ENCODE measurements at regions not wholly inside any gene's neighbourhood (a gene's known extent, or its start where the extent isn't known, plus 50 kb on each side); places are given as distances from the start of the nearest gene placed in this dataset.
"Not testable (repeated sequence)": the region's sequence is repeated elsewhere in the genome, so short reads cannot be mapped to it uniquely, and the experiment has no call there.

DNA sequence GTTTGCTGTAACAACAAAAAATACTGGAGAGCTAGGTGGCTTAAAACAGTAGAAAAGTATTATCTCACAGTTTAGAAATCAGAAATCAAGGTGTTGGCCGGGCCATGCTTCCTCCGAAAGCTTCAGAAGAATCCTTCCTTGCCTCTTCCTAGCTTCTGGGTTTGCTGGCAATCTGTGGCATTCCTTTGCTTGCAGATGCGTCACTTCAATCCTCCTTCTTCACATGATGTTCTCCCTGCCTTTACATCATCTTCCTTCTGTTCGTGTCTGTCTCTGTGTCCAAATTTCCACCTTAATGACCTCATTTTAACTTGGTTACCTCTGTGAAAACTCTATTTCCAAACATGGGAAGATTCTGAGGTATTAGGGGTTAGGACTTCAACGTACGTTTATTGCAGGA lies 90.4 kb upstream of the CHD1 start:
- no peak for DNase-seq (ENCODE audit: low spot score)

DNA sequence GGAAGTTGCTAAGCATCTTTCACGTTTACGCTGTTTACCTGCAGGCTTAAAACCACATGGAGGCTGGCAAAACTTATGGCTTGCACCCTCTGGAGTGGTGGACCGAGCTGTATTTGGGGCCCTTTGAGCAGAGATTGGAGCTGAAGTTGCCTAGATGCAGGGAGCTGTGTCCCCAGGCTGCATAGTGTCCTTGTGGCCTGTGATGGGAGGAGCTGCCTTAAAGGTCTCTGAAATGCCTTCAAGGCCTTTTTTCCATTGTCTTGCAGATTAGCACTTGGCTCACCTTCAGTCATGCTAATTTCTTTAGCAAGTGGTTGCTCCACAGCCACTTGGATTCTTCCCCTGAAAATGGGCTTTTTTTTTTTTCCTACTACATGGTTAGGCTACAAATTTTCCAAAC lies 81.5 kb upstream of the CHD1 start:
- DNase-seq (ENCODE audit: low spot score), result no peak

DNA sequence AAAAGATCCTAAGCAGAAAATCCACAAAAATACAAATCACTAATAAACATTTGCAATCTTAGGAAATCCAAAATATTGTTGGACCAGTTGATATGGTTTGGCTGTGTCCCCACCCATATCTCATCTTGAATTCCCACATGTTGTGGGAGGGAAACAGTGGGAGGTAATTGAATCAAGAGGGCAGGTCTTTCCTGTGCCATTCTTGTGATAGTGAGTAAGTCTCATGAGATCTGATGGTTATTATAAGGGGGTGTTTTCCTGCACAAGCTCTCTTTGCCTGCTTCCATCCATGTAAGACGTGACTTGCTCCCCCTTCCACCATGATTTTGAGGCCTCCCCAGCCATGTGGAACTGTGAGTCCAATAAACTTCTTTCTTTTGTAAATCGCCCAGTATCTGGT lies 79.2 kb upstream of the CHD1 start:
- not testable (repeated sequence) for DNase-seq (ENCODE audit: low spot score)

- DNase-seq (ENCODE audit: low spot score), result no peak
Measured at GRCh38 chr5:99005506-99005905, 76.7 kb upstream of the CHD1 start.

DNA sequence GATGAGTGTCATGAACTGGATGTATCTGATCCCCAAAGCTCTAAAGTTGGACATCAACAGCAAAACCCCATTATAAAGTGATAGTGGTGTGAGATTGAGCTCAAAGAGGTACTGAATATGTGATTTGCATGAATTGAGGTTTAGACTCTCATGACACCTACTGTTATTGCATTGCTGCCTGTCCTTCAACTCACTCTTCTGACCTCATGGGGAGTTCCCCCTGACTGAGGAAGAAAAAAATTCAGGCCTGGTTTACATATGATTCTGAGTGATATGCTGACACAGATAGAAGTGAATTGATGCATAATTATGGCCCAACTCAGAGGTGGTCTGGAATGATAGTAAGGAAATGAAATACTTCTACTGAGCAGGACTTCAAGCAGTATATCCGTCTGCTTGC lies 76.2 kb upstream of the CHD1 start:
- DNase-seq (ENCODE audit: low spot score), result peak; percentile 30

DNA sequence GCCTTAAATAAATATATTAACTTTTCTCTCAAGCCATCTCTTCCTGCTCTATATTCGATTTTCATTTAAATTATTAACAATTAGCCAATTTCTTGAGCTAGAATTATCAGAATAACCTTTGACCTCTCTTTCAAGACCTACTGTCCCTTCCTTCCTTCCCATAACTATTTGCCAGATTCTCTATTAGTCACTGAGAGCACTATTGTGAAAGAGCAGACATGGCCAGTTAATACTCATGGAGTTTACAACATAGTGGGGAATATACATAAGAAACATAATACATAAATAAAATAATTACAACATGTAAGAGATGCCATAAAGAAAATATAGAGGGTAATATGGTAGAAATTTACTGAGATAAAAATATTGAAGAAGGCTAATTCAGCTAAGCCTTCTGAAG lies 72.1 kb upstream of the CHD1 start:
- no peak for DNase-seq (ENCODE audit: low spot score)

DNA sequence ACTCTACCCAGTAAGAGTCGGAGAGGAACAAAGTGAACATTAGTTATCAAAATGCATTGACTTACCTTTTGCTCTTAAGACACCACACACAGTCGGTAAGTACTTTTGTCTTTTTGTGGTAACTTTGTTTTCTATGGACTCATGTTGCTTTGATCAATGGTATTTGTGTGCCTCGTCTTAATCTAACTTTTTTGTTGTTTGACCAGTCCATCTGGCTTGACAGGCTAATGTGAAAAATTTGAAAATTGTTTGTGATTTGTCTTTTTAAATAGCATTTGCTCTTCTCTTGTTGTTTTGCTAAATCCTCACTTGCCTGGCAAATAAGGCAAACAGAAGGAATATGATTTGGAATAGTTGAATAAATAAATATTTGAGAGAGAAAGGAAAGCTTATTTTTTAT lies 71.4 kb upstream of the CHD1 start:
- no peak for DNase-seq (ENCODE audit: low spot score)

- DNase-seq (ENCODE audit: low spot score), result no peak
Measured at GRCh38 chr5:98999631-99000030, 70.8 kb upstream of the CHD1 start.

DNA sequence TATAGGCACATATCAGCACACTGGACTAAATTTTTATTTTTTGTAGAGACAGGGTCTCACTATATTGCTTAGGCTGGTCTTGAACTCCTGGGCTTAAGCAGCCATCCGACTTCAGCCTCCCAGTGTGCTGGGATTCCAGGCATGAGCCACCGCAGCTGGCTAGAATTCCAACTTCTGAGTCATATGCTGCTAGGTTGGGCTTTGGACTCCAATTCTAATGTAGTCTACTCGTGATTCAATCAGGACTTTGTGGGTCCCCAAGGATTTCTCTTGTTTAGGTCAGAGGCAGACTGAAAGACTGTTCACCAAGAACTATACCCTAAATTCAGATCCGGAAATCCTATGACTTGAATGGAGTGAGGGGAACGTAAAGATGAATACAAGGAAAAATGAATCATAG lies 68.2 kb upstream of the CHD1 start:
- DNase-seq (ENCODE audit: low spot score), result no peak

GRCh38 chr5:98994611-98995010 lies 65.8 kb upstream of the CHD1 start:
- DNase-seq (ENCODE audit: low spot score), result no peak

- DNase-seq (ENCODE audit: low spot score), result no peak
Measured at GRCh38 chr5:98993512-98993911, 64.7 kb upstream of the CHD1 start.

- DNase-seq (ENCODE audit: low spot score), result no peak
Measured at GRCh38 chr5:98992552-98992951, 63.7 kb upstream of the CHD1 start.

- no peak for DNase-seq (ENCODE audit: low spot score)
Measured at GRCh38 chr5:98989727-98990126, 60.9 kb upstream of the CHD1 start.

DNA sequence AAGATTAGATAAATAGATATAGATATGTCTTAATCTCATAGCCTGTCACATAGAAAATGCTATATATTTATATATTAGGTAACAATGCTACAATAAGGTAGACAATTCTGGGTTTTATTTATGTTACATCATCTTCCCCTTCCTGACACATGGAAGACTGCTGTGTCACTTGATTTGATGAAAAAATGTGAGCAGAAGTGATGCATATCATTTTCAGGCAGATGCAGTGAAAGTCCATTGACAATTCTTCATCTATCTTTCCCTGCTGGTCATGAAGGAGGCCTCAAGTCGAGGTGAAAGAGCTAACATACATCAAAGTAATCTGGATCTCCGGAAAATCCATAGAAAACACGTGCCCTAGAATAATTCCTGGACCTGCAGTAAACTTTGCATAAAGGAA lies 57.8 kb upstream of the CHD1 start:
- DNase-seq (ENCODE audit: low spot score), result no peak

GRCh38 chr5:98982880-98983279 lies 54.1 kb upstream of the CHD1 start:
- no peak for DNase-seq (ENCODE audit: low spot score)
